ENCODE measurements at regions not wholly inside any gene's neighbourhood (a gene's known extent, or its start where the extent isn't known, plus 50 kb on each side); places are given as distances from the start of the nearest gene placed in this dataset.

DNA sequence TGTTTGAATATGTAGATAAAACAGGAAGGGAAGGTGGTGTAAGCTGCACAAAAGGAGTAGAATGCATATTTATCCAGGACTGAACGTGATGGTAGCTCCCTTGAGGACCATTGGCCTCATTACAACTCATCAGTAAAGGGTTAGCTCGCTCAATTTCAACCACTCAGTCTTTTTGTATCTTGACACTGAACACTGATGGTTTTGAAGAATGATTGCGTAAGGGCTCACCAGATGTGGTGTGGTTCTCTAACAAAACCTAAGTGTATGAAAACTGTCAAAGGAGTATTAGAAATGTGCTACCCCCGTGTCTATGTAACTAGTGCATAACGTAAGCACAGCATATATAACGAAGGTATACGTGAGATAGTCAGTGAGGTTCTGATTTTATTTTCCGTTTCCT lies 272.4 kb upstream of the THSD7B start:
- intact Hi-C loops (cut with DNase I) = no loop called here
- H3K9me3 ChIP-seq = peaks cover 0 to 11% of the 10 kb centered on the region in 2 donors
- H3K36me3 ChIP-seq = no peaks in the 10 kb centered on the region
- H3K4me3 ChIP-seq = no peak overlapping the region
- DNase-seq (no peak), ATAC-seq (no peak)
- H3K27ac ChIP-seq = no peak overlapping the region
- no peaks in the 10 kb centered on the region for H3K4me1 ChIP-seq
- H3K27me3 ChIP-seq = no peaks in the 10 kb centered on the region
- no peak for TF ChIP-seq CTCF (IDR thresholded peaks at IDR 0.05)

DNA sequence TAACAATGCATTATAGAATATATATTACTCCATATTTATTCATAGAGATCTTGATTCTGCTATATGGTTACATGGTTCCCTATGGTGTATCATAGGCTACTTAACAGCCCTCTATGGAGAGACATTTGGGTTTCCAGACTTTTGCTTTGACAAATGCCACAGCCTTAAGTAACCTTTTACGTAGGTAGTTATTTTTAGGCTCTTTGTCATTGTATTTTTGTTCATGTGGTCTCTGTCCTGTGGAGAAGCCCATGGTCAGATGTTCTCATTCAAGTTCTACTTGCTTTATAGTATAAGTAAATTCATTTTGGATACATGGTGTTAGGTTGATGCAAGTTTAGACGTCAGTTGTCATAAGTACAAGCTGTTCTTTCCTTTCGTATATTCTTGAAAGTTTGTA lies 275.2 kb upstream of the THSD7B start:
- ATAC-seq (no peak), DNase-seq (no peak)
- no peak overlapping the region for H3K27ac ChIP-seq
- H3K4me1 ChIP-seq = no peaks in the 10 kb centered on the region
- no peaks in the 10 kb centered on the region for H3K27me3 ChIP-seq
- peaks cover 0 to 11% of the 10 kb centered on the region in 2 donors for H3K9me3 ChIP-seq
- intact Hi-C loops (cut with DNase I) = no loop called here
- no peak for TF ChIP-seq CTCF (IDR thresholded peaks at IDR 0.05)
- no peaks in the 10 kb centered on the region for H3K36me3 ChIP-seq
- no peak overlapping the region for H3K4me3 ChIP-seq

GRCh38 chr2:136487421-136487820 lies 277.9 kb upstream of the THSD7B start:
- H3K4me3 ChIP-seq = no peak overlapping the region
- H3K9me3 ChIP-seq = peaks cover 0 to 11% of the 10 kb centered on the region in 2 donors
- no peaks in the 10 kb centered on the region for H3K36me3 ChIP-seq
- DNase-seq (no peak), ATAC-seq (no peak)
- H3K4me1 ChIP-seq = no peaks in the 10 kb centered on the region
- H3K27me3 ChIP-seq = no peaks in the 10 kb centered on the region
- no peak overlapping the region for H3K27ac ChIP-seq
- TF ChIP-seq CTCF (IDR thresholded peaks at IDR 0.05) = no peak
- intact Hi-C loops (cut with DNase I) = no loop called here

DNA sequence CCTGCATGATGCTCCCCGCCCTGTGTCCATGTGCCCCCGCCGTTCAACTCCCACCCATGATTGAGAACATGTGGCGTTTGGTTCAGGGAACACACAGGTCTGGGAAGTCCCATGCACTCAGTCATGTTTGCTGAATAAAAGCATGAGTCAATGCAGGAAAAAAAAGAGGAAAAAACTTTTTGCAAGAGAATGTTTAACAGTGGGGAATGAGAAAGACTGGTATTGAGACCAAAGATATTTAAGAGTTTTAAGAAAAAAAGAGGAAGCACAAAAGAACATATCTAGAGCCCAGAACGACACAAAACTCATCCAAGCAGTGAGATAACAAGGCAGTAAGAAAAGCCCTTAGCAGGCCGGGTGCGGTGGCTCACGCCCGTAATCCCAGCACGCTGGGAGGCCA lies 279.2 kb upstream of the THSD7B start:
- no peak overlapping the region for H3K4me3 ChIP-seq
- no peaks in the 10 kb centered on the region for H3K4me1 ChIP-seq
- no peaks in the 10 kb centered on the region for H3K27me3 ChIP-seq
- no peak for ATAC-seq
- no peak overlapping the region for H3K27ac ChIP-seq
- DNase-seq = no peak
- intact Hi-C loops (cut with DNase I) = no loop called here
- no peak for TF ChIP-seq CTCF (IDR thresholded peaks at IDR 0.05)
- H3K9me3 ChIP-seq = peaks cover 0 to 11% of the 10 kb centered on the region in 2 donors
- H3K36me3 ChIP-seq = no peaks in the 10 kb centered on the region

GRCh38 chr2:136482966-136483365 lies 282.4 kb upstream of the THSD7B start:
- DNase-seq = no peak
- Histone ChIP-seq H3K4me3 (no peak overlapping the region), H3K27me3 (no peaks in the 10 kb centered on the region), H3K9me3 (peaks cover 0 to 12% of the 10 kb centered on the region in 2 donors), H3K36me3 (no peaks in the 10 kb centered on the region), H3K27ac (no peak overlapping the region), H3K4me1 (no peaks in the 10 kb centered on the region)
- intact Hi-C loops (cut with DNase I) = no loop called here
- no peak for TF ChIP-seq CTCF (IDR thresholded peaks at IDR 0.05)
- ATAC-seq = no peak

Data from left lung (tissue), 4 donors.